ENCODE measurements at regions not wholly inside any gene's neighbourhood (a gene's known extent, or its start where the extent isn't known, plus 50 kb on each side); places are given as distances from the start of the nearest gene placed in this dataset.

DNA sequence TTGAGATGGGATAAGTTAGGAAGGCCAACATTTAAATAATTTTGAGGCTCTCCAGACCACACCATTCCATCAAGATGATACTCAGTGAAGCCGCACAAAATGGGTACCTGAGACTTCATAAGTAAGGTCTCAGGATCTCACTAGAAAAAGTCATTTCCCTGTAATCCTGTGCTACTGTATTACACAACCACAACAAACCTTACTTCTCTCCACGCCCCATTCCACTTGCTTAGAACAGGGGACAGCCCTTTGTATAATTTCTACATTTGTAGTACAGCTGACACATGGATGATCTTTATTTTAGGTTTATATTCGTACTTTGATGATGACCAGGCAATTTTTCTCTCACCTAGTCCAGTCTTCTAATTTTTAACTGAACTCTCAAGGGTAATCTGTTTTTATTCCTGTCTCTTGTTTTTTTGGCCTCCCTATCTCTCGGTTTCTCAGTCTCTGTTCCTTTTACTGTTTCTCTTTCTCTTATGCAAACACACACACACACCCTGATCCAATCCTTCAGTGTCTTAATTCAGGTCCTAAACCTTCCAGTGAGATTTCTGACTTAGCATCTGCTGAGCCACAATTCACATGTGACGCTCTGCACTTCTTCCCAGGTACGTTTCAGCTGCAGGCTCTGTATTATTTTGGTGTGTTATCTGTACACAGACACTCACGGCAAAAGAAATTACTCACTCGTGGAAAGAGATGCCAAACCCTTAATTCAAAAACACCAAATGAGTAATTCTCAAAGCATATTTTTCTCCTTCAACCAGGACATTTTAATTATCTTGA, 223.2 kb upstream of the THBS1 start:
- H3K27me3 Mint-ChIP-seq, result peaks cover 21% of the 10 kb centered on the region
- H3K4me1 Mint-ChIP-seq, result peaks cover 3% of the 10 kb centered on the region
- no peak overlapping the region for H3K27ac Mint-ChIP-seq
- no peaks in the 10 kb centered on the region for H3K9me3 Mint-ChIP-seq
- no peaks in the 10 kb centered on the region for H3K36me3 Mint-ChIP-seq (ENCODE audit: low read depth)
- no peak overlapping the region for H3K4me3 Mint-ChIP-seq
- no peak for ATAC-seq (replicated peaks)

DNA sequence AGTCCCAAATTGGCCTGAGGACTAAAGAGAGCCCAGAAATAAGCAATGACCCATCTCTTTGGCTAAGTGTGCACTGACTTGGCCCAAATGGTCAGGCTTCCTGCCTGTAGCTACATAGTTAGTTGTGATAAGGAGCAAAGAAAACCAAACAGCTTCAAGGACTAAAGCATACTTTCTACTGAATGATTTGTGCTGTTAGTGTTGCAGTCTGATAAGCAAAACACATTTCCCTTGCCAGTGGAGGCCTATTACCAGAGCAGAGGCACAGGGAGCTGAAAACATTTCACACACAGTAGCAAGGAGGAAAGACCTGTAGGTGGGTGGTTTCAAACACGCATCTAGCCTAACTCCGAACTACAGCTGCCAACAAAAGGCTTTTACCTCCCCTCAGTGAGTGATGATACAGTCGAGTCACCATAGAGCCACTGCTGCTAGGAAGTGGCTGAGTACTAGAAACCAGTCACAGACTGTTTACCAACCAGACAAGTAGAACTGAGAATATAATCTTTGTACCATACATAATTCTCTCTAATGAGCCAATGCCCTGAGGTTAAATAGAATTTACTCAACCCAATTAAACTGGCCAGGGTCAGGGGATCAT, 222.3 kb upstream of the THBS1 start:
- Mint-ChIP-seq H3K4me1 (peaks cover 3% of the 10 kb centered on the region), H3K36me3 (ENCODE audit: low read depth) (no peaks in the 10 kb centered on the region), H3K9me3 (no peaks in the 10 kb centered on the region), H3K27me3 (peaks cover 23% of the 10 kb centered on the region), H3K27ac (no peak overlapping the region), H3K4me3 (no peak overlapping the region)
- ATAC-seq (replicated peaks), result peak; percentile 21

DNA sequence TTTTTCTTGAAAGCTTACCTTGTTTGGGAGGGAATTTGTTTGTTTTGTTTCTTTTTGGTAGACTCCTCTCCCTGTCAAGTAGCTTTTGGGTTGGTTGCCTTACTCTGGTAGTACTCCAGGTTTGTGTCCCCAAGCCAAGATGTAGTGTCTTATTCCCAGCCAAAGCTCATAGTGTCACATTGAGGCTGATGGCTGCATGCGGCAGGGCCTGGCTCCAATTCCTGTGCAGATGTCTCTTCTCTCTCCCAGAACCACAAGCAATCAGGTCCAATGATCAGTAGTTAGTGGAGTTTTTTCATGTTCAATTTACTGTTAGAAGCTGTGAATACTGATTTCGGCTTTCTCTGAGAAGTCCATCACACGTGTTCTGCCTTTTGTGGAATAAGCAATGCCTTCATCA, 221.1 kb upstream of the THBS1 start:
- Mint-ChIP-seq H3K27ac (no peak overlapping the region), H3K9me3 (no peaks in the 10 kb centered on the region), H3K4me3 (no peak overlapping the region), H3K36me3 (ENCODE audit: low read depth) (no peaks in the 10 kb centered on the region), H3K27me3 (peaks cover 31% of the 10 kb centered on the region), H3K4me1 (peaks cover 3% of the 10 kb centered on the region)
- ATAC-seq (replicated peaks), result no peak

DNA sequence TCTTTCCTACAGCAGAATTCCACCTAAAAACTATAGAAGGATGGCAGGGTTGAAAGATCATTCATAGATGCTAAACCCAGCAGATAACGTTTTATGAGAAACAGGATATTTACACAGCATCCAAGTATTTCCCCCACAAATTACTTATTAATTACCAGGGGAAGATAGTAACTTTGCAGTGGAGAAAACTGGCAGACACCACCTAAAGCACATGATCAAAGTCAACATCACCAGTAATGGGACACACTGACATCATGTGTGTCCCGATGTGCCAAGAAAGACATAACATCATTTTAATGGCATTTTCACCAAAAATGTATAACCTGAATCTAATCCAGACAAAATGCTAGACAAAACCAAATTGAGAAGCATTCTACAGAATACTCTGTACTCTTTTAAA, 220.4 kb upstream of the THBS1 start:
- no peak overlapping the region for H3K27ac Mint-ChIP-seq
- peaks cover 31% of the 10 kb centered on the region for H3K27me3 Mint-ChIP-seq
- H3K36me3 Mint-ChIP-seq (ENCODE audit: low read depth), result no peaks in the 10 kb centered on the region
- no peak overlapping the region for H3K4me3 Mint-ChIP-seq
- H3K4me1 Mint-ChIP-seq, result peaks cover 3% of the 10 kb centered on the region
- H3K9me3 Mint-ChIP-seq, result no peaks in the 10 kb centered on the region
- ATAC-seq (replicated peaks), result no peak

DNA sequence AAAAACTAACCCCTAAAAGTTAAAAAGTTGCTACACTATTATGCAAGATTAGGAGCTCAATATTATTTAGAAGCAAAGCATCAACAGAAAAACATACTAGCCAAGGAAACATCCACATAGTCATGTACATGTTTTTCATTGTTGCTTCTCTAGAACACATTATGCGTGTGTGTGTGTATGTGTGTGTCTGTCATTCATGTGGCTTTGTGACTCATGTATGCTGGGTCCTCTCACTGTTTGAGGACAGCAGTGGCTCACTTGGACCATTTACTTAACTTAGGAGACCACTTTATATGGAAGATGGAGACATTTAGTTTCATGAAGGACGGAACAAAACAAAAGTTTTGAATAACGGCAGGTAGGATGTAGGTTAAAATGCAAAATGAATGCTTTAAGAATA, 219.4 kb upstream of the THBS1 start:
- ATAC-seq (replicated peaks), result no peak
- Mint-ChIP-seq H3K4me1 (peaks cover 3% of the 10 kb centered on the region), H3K27ac (no peak overlapping the region), H3K4me3 (no peak overlapping the region), H3K36me3 (ENCODE audit: low read depth) (no peaks in the 10 kb centered on the region), H3K27me3 (peaks cover 36% of the 10 kb centered on the region), H3K9me3 (no peaks in the 10 kb centered on the region)

DNA sequence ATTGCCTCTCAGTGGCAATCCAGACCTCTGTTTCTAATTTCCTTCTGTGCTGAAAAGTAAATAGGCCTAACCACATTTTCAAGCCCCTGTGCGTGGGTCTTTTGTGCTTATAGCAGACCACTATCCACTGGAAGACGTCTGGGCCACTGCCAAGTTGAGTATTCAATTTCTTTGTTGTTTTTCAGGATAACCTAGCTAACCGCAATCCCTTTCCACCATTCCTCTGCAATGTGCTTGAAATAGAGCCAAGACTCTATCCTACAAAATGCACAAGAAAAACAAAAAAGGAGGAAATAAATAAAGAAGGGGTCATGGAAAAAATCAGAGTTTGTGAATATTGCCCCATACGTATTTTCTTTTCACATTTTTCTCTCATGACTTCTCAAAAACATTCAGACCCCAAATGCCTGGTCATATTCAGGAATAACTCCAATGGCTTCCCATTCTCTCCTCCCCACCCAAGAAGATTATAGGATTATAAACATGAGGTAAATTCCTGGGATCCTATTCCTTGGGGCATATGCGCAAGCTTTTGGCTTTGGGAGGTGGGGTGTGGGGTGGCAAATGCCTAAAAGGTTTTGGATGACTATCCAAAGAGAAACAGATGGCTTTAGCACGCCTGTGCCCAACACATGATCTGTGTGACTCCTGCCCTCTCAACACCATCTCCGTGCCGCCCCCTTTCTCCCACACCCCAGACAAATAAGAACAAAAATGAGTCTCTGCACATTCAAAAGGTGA, 217.9 kb upstream of the THBS1 start:
- no peak for ATAC-seq (replicated peaks)
- H3K36me3 Mint-ChIP-seq (ENCODE audit: low read depth), result no peaks in the 10 kb centered on the region
- H3K27ac Mint-ChIP-seq, result no peak overlapping the region
- peaks cover under 1% of the 10 kb centered on the region for H3K4me1 Mint-ChIP-seq
- H3K27me3 Mint-ChIP-seq, result peaks cover 36% of the 10 kb centered on the region
- no peaks in the 10 kb centered on the region for H3K9me3 Mint-ChIP-seq
- no peak overlapping the region for H3K4me3 Mint-ChIP-seq

DNA sequence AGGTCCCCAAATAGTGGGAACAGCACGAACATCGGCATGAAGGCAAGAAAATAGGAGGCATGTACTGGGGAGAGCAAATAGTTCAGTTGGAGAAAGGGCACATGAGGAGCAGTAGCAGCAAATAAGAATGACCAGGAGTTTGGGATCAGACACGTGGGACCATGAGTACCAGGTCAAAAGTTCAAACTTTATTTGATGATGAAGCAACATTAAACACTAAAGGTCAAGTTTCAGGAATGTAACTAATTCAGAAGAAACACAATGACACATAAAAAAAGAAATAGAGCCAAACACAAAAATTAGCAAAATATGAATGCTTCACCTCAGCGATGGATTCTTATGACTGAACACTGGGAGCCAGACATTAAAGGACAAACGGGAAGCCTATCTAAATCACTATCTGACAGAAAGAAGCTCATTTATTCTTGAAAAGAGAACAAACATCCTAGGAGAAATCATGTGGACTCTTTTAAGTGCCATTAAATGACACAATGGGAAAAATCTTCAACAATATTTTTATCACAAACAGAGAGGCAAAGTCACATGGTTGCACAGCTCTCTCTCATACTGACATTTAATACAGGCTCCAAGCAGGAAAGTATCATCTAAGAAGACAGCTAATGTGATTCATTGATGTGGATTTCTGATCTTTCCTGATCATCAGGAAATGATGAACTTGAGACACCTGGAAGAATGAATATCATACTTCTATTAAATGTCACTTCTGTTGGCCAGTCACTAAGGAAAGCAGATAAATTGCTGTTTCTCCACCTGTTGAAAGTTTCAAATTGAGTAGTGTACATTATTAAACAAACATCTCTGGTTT, 216.9 kb upstream of the THBS1 start:
- Mint-ChIP-seq H3K9me3 (peaks cover 5% of the 10 kb centered on the region), H3K36me3 (ENCODE audit: low read depth) (no peaks in the 10 kb centered on the region), H3K4me3 (no peak overlapping the region), H3K4me1 (no peaks in the 10 kb centered on the region), H3K27ac (no peak overlapping the region), H3K27me3 (peaks cover 39% of the 10 kb centered on the region)
- no peak for ATAC-seq (replicated peaks)

DNA sequence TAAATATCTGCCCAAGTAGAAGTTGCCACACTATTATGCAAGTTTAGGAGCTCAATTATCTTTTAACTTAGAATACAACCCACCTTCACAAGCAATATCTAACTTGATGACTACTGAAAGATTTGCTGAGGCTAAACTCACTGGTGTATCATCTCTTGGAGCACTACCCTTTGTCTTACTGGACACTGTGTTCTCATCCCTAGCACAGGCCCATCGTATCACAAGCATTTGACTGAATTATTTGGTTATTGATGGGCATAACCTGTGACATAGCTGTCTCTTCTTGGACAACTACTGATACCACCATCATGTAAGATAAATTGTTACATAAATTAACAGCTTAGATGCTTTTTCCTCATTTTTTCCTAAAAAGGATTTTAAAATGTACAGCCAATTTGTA, 216.2 kb upstream of the THBS1 start:
- no peak for ATAC-seq (replicated peaks)

DNA sequence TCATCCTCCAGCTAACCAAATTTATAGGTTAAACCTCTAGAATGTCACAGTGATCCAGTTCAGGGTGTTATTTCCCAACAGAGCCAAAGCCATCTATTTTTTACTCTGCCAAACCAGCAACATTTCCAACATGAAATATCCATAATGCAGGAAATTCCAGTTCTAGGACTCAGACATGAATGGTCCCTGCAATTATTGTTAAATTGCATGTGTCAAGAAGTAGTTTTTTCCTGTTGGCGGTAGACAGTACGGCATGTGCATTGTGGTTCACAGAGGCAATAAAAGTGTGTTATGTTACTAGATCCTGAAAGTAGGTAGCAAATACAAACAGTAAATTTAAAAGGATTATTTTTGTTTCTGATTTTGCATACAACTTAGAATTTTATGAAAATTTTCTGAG, 215.7 kb upstream of the THBS1 start:
- H3K27ac Mint-ChIP-seq, result no peak overlapping the region
- H3K36me3 Mint-ChIP-seq (ENCODE audit: low read depth), result no peaks in the 10 kb centered on the region
- H3K9me3 Mint-ChIP-seq, result peaks cover 9% of the 10 kb centered on the region
- peaks cover 34% of the 10 kb centered on the region for H3K27me3 Mint-ChIP-seq
- no peaks in the 10 kb centered on the region for H3K4me1 Mint-ChIP-seq
- no peak for ATAC-seq (replicated peaks)
- no peak overlapping the region for H3K4me3 Mint-ChIP-seq

More for the DNA sequence above, 216.2 kb upstream of the THBS1 start:
- H3K36me3 Mint-ChIP-seq (ENCODE audit: low read depth), result no peaks in the 10 kb centered on the region
- peaks cover 38% of the 10 kb centered on the region for H3K27me3 Mint-ChIP-seq
- H3K9me3 Mint-ChIP-seq, result peaks cover 9% of the 10 kb centered on the region
- H3K4me3 Mint-ChIP-seq, result no peak overlapping the region
- no peaks in the 10 kb centered on the region for H3K4me1 Mint-ChIP-seq
- no peak overlapping the region for H3K27ac Mint-ChIP-seq

DNA sequence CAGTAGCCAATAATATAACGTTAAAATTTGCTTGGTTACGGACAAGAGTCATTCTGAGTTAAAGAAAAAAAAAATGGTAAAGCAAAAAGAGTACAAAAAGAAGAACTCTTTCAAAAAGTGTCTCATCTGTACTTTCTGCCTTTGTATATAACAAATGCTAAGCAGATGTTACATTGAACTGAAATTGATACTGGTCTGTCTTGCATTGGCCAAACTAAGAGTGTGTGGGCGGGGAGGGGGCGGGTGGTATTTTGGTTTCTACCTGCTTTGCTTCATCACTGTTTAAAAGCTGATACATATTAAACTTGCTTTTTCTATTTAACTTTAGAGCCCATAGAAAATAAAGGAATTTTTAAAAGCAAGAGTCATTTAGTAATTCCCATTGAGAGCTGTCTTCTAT, 215.0 kb upstream of the THBS1 start:
- Mint-ChIP-seq H3K9me3 (peaks cover 9% of the 10 kb centered on the region), H3K4me1 (no peaks in the 10 kb centered on the region), H3K27me3 (peaks cover 32% of the 10 kb centered on the region), H3K36me3 (ENCODE audit: low read depth) (no peaks in the 10 kb centered on the region), H3K27ac (no peak overlapping the region), H3K4me3 (no peak overlapping the region)
- ATAC-seq (replicated peaks), result no peak

DNA sequence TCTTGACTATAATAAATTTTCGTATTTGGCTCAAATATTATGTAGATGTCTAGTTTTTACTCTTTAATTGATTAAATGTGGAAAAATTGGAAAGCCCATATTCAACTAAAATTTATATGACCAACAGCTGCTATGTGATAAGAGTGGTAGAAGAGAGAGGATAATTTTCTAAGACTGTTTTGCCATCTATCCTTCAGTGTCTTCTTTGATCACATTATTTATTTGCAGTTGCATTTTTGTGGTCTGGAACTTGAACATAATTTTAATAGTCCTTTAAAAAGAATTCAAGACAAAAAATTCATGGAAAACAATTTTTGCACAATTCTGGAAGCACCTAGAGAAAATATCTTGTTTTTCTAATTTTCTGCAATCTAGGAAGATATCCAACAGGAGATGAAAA, 213.3 kb upstream of the THBS1 start:
- Mint-ChIP-seq H3K27ac (no peak overlapping the region), H3K4me3 (no peak overlapping the region), H3K4me1 (no peaks in the 10 kb centered on the region), H3K27me3 (peaks cover 33% of the 10 kb centered on the region), H3K9me3 (peaks cover 11% of the 10 kb centered on the region), H3K36me3 (ENCODE audit: low read depth) (no peaks in the 10 kb centered on the region)
- ATAC-seq (replicated peaks), result no peak

DNA sequence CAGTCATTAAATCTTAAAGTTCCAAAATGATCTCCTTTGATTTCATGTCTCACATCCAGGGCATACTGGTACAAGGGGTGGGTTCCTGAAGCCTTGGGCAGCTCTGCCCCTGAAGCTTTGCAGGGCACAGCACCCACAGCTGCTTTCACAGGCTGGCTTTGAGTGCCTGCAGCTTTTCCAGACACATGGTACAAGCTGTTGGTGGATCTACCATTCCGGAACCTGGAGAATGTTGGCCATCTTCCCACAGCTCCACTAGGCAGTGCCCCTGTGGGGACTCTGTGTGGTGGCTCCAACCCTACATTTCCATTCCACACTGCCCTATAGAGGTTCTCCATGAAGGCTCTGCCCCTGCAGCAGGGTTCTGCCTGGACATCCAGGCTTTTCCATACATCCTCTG, 211.1 kb upstream of the THBS1 start:
- no peak for ATAC-seq (replicated peaks)
- Mint-ChIP-seq H3K4me3 (no peak overlapping the region), H3K9me3 (peaks cover 17% of the 10 kb centered on the region), H3K27ac (no peak overlapping the region), H3K36me3 (ENCODE audit: low read depth) (no peaks in the 10 kb centered on the region), H3K27me3 (peaks cover 32% of the 10 kb centered on the region), H3K4me1 (no peaks in the 10 kb centered on the region)

DNA sequence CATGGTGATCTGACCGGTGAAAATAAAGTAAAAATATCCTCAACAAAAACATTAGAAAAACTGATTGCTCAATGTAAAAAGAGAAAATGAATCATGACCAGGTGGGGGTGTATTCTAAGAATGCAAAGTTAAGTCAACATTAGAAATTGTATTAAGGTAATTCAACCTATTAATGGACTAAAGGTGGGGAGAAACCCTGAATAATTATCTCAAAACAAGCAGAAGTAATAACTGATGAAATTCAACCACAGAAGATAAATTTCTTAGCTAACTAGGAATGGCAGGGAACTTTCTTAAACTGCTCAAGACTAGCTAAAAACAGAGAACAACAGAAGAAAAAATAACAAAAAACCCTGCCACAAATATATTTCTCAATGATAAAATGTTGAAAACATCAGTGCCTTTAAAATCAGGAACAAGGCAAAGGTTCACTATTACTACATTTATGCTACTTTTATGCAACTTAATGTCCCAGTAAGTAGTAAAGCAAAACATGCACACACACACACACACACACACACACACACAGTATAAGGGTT, 204.4 kb upstream of the THBS1 start:
- Mint-ChIP-seq H3K9me3 (peaks cover 8% of the 10 kb centered on the region), H3K27me3 (peaks cover 20% of the 10 kb centered on the region), H3K36me3 (ENCODE audit: low read depth) (no peaks in the 10 kb centered on the region), H3K27ac (no peak overlapping the region), H3K4me3 (no peak overlapping the region), H3K4me1 (no peaks in the 10 kb centered on the region)
- ATAC-seq (replicated peaks), result no peak

DNA sequence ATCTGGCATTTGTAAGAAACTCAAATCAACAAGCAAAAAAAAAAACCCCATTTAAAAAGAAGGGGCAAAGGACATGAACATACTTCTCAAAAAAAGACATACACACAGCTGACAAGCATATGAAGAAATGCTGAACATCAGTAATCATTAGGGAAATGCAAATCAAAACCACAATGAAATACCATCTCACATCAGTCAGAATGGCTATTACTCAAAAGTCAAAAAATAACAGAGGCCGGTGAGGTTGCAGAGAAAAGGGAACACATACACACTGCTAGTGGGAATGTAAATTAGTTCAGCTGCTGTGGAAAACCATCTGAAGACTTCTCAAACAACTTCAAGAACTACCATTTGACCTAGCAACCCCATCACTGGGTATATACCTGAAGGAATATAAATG, 199.4 kb upstream of the THBS1 start:
- H3K4me1 Mint-ChIP-seq, result no peaks in the 10 kb centered on the region
- no peaks in the 10 kb centered on the region for H3K9me3 Mint-ChIP-seq
- H3K36me3 Mint-ChIP-seq (ENCODE audit: low read depth), result no peaks in the 10 kb centered on the region
- ATAC-seq (replicated peaks), result no peak
- no peaks in the 10 kb centered on the region for H3K27me3 Mint-ChIP-seq
- H3K27ac Mint-ChIP-seq, result no peak overlapping the region
- H3K4me3 Mint-ChIP-seq, result no peak overlapping the region
